ENCODE measurements at regions not wholly inside any gene's neighbourhood (a gene's known extent, or its start where the extent isn't known, plus 50 kb on each side); places are given as distances from the start of the nearest gene placed in this dataset.

DNA sequence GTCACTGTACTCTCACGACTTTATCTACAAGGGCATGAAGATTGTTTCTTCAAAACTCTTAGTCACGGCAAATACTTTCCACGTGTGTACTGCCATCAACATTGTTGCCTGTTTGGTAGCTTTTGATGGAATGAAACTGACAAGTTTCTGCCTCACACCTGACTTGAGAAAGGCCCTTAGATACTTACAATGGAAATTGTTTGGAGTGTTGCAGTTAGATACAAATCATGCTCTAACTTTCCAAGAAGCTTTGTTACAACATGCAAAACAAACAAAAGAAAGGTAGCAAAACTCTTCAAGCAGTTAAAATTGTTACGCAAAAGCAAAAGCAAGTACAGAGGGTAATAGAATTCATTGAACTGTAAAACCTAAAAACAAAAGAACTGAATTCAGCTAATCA, 91.1 kb upstream of the TLE4 start:
- no peak for TF ChIP-seq CTCF (IDR thresholded peaks at IDR 0.05)
- TF ChIP-seq POLR2A (IDR thresholded peaks at IDR 0.05), result no peak
- TF ChIP-seq POLR2AphosphoS5 (IDR thresholded peaks at IDR 0.05), result no peak

Data from breast epithelium (tissue), 3 donors.